ENCODE measurements at regions not wholly inside any gene's neighbourhood (a gene's known extent, or its start where the extent isn't known, plus 50 kb on each side); places are given as distances from the start of the nearest gene placed in this dataset.

DNA sequence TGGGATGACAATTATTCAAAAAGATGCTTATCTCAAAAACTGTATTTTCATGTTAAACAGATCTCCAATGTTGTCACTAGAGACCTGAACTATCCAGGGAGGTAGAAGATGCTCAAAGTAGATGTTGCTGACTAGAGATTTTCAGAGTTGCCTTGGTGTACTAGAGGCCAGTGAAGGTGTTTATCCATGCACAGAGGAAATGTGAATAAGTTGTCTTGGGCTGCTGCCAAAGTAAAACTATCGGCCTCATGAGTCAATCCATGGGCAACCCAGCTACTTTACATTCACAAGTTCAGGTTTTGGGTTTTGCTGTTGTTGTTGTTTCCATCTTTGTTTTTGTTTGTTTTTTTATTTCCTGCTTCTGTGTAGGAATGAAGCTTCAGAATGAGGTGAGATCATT lies 141.1 kb upstream of the RANBP3L start:
- TF ChIP-seq, protein P1, sequence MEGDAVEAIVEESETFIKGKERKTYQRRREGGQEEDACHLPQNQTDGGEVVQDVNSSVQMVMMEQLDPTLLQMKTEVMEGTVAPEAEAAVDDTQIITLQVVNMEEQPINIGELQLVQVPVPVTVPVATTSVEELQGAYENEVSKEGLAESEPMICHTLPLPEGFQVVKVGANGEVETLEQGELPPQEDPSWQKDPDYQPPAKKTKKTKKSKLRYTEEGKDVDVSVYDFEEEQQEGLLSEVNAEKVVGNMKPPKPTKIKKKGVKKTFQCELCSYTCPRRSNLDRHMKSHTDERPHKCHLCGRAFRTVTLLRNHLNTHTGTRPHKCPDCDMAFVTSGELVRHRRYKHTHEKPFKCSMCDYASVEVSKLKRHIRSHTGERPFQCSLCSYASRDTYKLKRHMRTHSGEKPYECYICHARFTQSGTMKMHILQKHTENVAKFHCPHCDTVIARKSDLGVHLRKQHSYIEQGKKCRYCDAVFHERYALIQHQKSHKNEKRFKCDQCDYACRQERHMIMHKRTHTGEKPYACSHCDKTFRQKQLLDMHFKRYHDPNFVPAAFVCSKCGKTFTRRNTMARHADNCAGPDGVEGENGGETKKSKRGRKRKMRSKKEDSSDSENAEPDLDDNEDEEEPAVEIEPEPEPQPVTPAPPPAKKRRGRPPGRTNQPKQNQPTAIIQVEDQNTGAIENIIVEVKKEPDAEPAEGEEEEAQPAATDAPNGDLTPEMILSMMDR (IDR thresholded peaks at IDR 0.05): no peak
- no peak for TF ChIP-seq POLR2A (IDR thresholded peaks at IDR 0.05)

Data from thyroid gland (tissue), 4 donors.